GM03348 (cell line): ENCODE measurements at regions not wholly inside any gene's neighbourhood (a gene's known extent, or its start where the extent isn't known, plus 50 kb on each side); places are given as distances from the start of the nearest gene placed in this dataset.
"Not testable (repeated sequence)": the region's sequence is repeated elsewhere in the genome, so short reads cannot be mapped to it uniquely, and the experiment has no call there.

Experiments
- DNase-seq: peaks from one replicate; pipeline ENCODE4 v3.0.0; 2012; ENCODE audit warnings: low spot score

DNA sequence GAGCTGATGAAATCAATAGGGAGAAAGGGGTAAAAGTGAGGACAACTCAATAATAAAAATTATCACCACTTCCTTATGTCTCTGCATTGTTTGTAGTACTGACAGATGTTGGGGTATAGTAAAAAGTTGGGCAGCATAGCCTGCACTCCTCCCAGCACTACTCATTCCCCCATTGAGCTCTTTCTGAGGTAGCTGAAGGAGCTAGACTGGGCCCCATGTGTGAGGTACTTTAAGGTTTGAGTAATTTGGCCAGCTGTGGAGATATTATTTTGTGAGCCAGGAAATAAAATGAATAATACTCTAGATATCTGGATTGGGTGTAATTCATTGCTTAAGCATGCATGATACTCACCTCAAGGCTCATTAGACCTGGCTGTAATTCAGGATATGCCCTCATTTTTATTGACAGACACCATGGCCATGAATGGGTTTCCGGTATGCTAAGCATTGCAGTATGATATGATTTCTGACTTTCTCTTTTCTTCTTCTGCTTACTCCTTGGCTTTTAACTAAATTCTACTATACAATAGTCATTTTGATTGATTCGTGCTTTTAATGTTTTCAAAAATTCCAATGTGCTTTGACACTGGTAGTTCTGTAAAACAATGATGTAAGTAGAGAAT, 283.9 kb upstream of the RIMS1 start:
- DNase-seq = peak; percentile 67

DNA sequence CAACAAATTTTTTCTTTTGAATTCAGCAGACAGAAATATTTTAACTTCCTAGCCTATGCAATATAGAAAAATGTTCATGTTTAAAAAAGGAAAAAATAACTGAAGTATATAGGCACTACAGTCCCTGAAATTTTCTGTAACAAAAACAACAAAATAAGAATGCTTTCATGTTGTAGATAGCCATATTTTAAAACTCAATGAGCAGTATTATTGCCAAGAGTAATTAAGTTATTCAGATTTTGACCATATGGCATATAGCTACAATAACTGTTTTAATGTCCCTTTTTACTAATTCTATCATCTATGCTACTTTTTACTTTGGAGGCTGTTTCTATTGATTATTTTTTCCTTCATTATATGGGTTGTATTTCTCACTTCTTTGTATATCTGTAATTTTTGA, 283.3 kb upstream of the RIMS1 start:
- no peak for DNase-seq

DNA sequence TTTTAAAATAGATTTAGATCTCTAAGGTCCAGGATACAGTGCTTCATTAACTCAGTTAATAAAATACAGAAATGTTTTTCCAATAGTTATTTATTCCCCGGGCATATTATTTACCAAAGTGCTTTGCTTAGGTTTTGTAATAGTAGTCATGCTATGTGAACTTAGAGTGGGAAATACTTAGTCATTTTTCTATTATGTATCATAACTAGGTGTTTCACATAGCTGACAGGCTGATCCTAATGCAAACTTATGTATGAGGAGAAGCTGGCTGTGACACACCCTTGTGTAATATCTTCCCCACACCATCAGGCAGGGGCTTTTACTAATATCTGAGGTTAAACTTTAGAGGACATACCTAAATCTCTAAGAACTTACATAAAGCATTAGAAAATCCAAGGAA, 277.7 kb upstream of the RIMS1 start:
- peak; percentile 11 for DNase-seq

DNA sequence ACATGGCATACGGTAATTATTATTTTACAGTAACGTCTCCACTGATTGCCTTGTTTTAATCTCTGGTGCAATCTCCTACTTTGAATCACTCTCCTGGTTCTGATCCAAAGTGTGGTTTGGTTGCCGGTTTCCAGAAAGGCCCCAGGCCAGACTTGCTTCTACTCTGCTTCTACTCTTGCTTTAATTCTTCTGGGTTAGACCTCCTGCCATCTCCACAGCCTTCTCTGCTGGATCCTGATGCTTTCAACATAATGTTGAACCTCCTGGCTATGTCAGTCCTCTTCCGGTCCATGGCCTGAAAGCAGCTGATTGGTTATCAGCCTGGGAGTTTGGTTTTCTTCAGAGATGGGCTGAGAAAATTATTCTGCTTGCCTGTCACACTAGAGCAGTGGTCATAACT, 266.5 kb upstream of the RIMS1 start:
- DNase-seq = peak; percentile 23

DNA sequence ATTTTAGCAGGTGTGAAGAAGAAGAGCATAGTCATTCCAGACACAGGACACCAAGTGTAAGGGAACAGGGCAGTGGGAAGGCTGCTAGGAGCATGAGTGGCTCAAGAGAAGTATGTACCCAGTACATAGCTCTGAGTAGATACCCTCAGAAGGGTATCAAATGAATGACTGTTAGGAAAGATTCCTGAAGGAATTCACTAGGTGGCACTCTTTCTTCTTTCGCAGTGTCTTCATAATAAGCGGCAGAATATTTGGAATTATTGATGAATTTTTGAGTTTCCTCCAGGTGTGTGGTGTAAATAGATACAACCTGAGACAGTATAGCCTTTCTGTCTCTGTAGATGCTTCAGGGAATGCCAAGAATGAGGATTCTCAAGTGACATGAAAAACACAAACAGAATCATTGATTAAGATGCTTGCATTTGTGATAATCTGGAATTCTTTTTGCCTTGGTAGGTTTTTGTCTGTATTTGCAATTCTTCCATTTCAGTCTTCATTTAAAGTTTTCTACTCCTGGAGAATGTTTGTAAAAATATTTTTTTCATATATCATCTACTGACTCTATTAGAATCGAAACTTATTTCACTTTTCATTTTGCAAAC, 264.3 kb upstream of the RIMS1 start:
- peak; percentile 50 for DNase-seq

DNA sequence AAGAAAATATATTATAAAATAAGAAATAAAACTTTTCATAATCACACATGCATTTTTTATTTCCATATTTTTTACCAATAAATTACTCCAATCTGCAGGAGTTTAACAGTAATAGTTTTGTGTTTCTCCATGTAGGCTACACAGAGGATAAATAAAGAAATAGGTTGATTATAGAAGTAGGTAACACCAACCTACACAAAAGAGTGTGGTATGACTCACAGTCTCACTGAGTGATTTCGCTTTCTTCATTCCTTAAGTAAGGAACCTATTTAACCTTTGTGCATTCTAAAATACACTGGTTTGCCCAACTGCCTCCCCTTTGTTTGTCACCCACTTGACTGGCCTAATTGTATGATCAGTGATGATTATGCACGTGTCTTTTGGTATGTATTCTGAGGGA, 244.2 kb upstream of the RIMS1 start:
- no peak for DNase-seq

DNA sequence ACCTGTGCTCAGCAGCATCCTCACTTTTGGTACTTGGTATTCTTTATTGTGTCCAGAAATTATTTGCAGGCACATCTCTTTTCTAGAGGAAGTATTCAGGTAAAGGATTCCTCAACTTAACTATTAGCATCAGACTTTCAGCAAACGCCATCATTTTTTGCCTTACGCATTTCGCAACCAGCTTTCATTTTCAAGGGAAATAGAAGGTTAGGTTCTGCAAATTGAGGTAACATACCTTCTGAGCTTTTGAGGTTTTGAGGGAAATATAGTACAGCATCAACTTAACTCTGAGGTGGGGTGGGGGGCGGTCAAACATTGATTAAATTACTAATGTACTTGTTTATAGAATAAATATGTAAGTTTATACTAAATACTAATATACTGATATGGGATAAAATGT, 243.6 kb upstream of the RIMS1 start:
- DNase-seq = no peak

DNA sequence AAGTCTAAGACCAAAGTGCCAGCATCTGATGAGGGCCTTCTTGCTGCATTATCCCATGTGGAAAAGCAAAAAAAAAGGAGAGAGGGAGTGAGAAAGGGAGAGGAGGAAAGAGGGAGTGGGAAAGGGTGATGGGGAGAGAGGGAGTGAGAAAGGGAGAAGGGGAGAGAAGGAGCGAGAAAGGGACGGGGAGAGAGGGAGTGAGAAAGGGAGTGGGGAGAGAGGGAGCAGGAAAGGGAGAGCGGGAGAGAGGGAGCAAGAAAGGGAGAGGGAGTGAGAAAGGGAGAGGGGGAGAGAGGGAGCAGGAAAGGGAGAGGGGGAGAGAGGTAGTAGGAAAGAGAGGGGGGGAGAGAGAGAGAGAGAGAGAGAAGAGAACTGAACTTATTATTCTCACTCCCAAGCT, 241.1 kb upstream of the RIMS1 start:
- DNase-seq = no peak

DNA sequence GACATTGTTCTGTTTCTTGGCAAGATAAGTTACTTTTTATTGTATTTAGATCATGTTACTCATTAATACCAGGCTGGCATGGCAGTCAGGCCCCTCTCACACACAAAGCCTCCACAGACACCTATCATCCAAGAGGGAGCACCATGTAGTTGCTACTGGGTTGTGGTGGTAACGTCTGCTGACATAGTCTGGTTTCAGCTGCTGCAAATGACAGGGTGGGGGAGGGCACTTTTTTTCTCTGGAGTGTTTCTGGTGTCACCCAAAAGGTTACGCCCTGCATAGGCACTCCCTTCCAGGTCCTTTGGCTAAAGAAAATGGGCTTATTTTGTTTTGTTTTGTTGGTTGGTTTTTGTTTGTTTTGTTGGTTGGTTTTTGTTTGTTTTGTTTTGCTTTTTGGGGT, 236.4 kb upstream of the RIMS1 start:
- DNase-seq = no peak

DNA sequence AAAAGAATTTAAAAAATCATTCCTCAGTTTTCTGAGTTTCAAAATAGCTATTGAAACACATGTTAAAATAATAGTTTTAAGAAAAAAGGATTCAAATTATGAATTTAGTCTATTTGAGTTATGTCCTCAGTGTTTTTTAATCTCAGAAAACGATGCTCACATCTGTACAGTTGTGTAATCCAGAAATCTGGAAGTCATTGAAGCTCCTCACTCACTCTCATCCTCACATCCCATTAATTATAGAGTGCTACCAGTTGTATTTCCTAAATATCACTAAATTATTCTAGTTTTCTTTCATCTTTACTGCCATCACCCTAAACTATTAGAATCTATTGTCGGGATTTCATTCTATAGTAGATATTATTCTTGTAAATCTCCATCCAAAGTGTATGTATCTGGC, 234.7 kb upstream of the RIMS1 start:
- DNase-seq = no peak

DNA sequence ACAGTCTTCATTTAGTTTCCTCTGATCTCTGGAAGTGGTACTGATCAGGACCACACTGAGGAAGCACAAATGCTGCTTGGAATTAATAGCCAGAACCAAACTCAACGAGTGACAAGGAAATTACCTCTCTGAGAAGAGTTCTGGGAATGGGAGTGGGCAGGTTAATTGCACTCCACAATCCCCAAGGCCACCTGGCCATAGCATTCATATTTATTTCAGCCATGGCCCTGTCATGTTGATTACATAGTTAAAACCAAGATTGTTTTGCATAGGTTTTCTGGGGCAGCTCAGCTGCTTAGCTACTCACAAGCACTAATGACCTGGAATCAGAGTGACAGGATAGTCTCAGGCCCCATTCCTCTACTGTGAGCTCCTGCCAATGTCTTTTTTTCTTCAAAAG, 230.2 kb upstream of the RIMS1 start:
- no peak for DNase-seq

DNA sequence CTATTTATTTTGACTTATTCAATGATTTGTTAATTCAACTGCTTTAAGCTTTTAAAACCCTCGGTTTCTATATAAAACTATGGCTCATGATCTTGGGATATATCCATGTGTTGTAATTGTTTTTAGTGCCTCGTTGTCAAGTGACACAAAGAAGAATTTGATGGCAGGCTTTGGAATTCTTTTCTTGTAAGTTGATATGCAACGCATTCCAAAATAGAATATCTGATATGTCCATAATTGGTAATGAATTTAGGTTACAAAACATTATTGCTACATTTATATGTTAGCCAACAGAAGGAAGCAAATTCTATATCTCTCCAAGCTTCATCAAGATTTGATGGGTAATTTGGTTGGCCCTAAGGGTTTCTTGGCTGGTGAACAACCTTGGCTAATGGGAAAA, 220.4 kb upstream of the RIMS1 start:
- no peak for DNase-seq

DNA sequence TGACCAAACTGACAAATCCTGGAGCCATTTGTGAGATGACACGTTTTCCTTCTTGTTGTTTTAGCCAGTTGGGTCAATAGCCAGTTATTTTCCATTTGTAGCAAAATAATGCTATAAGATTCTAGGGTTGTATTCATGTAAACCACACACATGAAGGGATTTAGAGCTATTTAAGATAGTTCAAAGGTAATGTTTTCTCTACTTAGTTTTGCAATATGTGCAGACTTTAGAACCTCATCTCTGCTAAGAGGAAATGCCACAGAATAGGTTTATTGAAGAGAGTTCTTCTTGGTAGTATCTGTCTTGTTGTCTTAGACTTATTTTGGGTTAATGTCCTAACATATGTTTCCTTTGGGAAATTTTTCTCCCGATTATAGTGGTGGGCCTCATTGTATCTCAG, 213.5 kb upstream of the RIMS1 start:
- DNase-seq = no peak

DNA sequence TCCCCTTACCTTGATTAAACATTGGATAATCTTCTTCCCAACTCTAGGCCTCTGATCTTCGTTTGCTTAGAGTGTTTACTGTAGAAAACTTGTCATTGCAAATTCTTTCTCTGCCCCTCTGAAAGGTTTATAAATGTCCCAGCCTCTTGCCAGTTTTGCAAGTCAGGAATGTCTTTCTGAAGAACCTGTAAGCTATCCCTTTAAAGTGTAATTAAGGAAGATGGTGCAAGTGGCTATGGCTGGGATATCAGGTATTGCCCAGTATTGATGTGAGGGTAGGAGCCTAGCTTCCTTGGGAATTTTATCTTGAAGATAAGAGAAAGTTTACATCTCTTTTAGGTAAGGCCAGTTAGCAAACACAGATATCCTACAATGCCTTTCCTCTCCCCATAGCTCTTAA, 211.0 kb upstream of the RIMS1 start:
- DNase-seq = no peak

DNA sequence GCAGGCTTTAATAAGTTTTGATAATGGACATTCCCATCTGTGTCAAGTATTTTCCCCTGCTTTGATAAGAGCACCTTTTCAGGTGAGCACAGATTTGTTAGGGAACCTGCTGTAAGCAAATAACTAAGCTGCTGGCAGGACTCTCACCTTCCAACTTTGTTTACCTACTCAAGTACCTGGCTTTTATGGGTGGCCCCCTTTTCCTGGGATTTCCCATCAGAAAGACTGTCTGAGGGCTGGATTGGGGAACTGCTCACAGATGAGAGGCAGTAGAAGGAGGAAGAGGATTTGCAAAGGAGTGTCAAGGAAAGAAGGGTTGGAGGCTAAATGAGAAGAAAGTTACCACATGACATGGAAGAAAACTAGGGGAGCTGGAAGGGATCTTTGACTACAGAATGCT, 210.1 kb upstream of the RIMS1 start:
- DNase-seq = no peak

DNA sequence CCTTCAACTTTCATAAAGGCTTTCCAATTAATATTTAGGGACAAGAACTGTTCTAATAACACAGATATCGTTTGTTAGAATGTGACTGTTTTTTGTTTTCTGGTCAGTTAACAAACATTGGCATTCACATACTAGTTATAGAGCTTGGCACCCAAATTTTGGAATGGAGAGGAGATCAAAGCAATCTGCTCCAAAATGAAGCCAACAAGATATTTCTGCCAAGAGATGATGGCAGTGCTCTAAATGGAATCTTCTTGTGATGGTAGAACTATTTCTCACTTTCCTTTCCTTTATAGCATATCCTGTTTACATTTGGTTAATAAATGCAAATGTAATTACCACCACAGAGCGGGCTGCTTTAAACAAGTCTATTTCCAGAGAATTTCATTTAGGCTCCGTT, 208.3 kb upstream of the RIMS1 start:
- no peak for DNase-seq

DNA sequence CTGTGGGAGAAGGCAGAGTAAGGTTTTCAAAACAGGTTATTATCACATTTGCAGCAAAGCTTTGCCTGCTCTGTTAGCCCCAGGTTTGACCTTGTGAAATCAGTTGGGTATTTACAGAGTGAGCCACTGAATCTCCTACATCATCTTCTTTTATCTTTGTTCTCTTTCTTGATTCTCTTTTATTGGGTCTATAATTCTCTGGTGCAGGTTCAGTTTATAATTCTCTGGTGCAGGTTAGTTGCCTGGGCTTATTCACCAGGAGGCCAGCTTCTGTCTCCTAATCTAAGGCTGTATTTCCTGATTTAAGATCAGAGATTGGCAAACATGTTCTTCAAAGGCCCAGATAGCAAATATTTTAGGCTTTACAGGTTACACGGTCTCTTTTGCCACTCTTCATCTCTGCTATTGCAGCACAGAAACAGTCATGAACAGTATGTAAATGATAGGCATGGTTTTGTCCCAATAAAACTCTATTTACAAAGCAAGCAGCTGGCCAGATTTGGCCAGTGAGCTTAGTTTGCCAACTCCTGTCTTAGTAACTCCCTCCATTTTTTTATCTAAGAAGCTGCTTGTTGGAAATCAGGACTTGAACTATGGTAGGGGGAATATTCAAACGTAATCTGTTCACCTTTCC, 205.0 kb upstream of the RIMS1 start:
- DNase-seq = no peak

DNA sequence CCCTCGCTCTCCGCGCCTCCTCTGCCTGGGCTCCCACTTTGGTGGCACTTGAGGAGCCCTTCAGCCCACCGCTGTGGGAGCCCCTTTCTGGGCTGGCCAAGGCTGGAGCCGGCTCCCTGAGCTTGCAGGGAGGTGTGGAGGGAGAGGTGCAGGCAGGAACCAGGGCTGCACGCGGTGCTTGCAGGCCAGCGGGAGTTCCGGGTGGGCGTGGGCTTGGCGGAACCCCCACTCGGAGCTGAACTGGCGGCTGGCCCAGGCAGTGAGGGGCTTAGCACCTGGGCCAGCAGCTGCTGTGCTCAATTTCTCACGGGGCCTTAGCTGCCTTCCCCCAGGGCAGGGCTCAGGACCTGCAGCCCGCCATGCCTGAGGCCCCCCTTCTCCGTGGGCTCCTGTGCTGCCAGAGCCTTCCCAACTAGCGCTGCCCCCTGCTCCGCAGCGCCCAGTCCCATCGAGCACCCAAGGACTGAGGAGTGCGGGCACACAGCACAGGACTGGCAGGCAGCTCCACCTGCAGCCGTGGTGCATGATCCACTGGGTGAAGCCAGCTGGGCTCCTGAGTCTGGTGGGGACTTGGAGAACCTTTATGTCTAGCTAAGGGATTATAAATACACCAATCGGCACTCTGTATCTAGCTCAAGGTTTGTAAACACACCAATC, 200.2 kb upstream of the RIMS1 start:
- DNase-seq = not testable (repeated sequence)

DNA sequence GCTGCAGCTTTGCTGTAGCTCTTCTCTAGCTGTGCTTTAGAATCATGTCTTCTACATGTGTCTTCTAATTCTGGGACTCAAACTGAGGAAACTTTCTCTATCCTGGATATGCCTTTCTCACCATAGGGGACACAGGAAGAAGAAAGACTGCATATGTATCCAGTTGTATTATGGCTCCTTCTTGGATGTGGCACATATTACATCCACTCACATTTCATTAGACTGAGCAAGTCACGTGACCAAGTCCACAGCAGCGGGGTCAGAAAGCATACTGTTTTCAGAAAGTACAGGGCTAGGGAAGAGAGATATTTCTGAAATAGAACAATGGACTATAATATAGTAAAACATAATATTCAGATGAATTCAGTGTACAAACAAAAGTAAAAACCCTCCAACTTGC, 187.6 kb upstream of the RIMS1 start:
- DNase-seq = no peak

DNA sequence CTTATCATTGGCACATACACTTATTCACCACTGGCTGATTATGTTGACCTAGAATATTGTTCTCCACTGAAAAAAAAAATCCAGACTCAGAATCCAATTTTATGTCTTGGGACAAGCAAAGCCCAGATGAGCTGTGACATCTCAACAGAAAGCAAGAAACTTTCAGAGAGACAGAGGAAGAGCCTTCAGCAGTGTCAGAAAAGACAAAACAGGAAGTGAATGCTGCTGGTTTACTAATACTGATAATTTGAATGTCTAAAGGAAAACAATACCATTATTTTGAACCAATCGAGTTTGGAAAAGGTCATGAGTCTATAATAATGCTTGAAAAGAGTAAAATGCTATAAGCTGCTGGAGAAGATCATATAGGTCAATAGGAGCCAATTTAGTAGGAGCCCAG, 179.8 kb upstream of the RIMS1 start:
- no peak for DNase-seq

DNA sequence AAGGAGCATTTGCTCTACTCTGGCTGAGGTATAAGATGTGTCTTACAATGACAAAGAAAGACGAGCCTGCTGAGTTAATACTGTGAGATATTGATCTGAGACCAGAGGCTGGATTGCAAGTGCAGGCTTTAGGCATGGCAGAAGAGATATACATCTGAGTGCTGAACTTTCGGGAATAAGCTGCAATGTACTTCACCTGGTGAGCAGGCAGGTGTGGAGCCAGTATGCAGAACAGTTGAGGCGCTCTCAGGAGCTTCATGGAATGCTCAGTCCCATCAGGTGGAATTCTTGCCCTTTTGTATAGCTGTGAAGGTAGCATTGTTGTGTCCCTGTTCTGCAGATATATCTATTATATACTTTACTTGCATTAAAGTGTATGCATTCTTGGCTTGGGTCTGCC, 179.3 kb upstream of the RIMS1 start:
- DNase-seq = no peak

DNA sequence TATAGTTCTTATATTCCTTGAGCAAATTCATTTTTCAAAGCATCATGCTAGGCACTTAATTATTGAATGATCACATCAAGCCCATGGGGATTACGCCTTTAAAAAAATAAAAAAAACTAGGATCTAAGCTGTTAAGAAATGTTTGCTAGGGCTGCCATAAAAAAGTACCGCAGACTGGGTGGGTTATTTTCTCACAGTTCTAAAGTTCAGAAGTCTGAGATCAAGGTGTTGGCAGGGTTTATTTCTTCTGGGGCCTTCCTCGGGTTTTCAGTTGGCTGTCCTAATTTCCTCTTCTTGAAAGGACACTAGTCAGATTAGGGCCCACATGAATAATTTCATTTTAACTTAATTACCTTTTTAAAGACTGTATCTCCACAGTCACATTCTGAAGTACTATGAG, 165.6 kb upstream of the RIMS1 start:
- DNase-seq = no peak

DNA sequence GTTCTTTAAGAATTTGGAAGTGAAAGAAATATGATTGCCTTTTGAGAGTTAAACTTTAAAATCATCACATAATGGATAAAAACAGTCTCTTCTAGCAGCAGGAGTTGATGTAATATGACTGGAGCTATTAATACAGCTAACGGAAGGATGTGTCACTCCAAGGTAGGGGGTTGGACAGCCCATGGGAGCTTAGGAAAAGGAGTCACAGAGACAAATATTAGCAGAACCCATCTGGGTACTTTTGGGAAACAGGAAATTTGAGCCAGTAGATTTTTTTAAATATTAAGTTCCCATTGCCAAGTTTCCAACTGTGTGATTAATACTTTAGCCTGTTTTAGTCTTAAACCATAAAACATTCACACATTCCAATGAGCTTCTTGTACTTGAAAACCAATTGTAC, 164.7 kb upstream of the RIMS1 start:
- peak; percentile 35 for DNase-seq

DNA sequence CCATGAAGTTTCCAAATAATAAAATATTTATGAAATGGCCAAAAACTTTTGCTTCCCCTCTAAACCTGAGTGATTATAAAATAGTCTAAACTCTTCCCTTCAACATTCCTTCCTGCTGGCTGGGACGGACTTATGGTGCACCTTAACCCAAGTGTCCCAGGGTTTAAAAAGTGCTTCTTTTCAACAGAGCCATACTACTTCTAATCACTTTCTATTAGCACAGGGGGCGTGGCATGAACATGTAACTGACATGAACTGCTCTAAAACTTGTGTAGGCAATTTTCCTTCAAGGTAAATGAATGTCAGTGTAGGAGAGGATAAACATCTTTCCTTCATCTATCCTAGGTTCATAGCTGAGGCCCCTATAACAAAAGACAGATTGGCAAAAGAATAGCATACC, 163.6 kb upstream of the RIMS1 start:
- no peak for DNase-seq
